ENCODE measurements at regions not wholly inside any gene's neighbourhood (a gene's known extent, or its start where the extent isn't known, plus 50 kb on each side); places are given as distances from the start of the nearest gene placed in this dataset.

DNA sequence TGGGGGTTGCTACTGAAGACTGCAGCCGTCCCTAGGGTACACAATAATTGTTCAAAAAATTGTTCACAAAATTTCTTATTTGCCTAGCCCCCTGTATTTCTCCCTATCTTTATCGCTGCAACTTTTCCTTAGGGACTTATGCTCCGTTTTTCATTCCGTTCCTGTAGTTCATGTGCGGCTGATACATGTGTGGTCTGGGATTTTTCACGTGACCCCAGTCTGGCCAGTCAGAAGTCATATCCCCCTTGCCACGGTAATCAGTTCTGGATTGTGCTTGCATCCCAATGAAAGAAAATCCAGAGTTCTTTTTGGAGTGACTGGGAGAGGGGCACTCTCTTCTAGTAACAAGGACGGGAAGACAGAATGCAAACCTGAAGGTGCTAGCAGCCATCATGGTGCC, 610.7 kb upstream of the C16orf82 start:
- TF ChIP-seq, protein P1, sequence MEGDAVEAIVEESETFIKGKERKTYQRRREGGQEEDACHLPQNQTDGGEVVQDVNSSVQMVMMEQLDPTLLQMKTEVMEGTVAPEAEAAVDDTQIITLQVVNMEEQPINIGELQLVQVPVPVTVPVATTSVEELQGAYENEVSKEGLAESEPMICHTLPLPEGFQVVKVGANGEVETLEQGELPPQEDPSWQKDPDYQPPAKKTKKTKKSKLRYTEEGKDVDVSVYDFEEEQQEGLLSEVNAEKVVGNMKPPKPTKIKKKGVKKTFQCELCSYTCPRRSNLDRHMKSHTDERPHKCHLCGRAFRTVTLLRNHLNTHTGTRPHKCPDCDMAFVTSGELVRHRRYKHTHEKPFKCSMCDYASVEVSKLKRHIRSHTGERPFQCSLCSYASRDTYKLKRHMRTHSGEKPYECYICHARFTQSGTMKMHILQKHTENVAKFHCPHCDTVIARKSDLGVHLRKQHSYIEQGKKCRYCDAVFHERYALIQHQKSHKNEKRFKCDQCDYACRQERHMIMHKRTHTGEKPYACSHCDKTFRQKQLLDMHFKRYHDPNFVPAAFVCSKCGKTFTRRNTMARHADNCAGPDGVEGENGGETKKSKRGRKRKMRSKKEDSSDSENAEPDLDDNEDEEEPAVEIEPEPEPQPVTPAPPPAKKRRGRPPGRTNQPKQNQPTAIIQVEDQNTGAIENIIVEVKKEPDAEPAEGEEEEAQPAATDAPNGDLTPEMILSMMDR (IDR thresholded peaks at IDR 0.05): no peak
- TF ChIP-seq, protein P2, sequence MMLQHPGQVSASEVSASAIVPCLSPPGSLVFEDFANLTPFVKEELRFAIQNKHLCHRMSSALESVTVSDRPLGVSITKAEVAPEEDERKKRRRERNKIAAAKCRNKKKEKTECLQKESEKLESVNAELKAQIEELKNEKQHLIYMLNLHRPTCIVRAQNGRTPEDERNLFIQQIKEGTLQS (CRISPR knock-in tag; conservative IDR thresholded peaks at IDR 0.05): no peak
- TF ChIP-seq RORB (CRISPR knock-in tag; IDR thresholded peaks at IDR 0.05) (no peak), GRHL2 (CRISPR knock-in tag; IDR thresholded peaks at IDR 0.05; ENCODE audit: insufficient replicate concordance, severe bottlenecking) (no peak), MXD4 (CRISPR knock-in tag; IDR thresholded peaks at IDR 0.05; ENCODE audit: borderline replicate concordance) (no peak), KAT7 (CRISPR knock-in tag; IDR thresholded peaks at IDR 0.05; ENCODE audit: borderline replicate concordance) (no peak)
- TF ChIP-seq, protein P3, sequence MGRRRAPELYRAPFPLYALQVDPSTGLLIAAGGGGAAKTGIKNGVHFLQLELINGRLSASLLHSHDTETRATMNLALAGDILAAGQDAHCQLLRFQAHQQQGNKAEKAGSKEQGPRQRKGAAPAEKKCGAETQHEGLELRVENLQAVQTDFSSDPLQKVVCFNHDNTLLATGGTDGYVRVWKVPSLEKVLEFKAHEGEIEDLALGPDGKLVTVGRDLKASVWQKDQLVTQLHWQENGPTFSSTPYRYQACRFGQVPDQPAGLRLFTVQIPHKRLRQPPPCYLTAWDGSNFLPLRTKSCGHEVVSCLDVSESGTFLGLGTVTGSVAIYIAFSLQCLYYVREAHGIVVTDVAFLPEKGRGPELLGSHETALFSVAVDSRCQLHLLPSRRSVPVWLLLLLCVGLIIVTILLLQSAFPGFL (CRISPR knock-in tag; IDR thresholded peaks at IDR 0.05; ENCODE audit: borderline replicate concordance): no peak
- TF ChIP-seq, protein P4, sequence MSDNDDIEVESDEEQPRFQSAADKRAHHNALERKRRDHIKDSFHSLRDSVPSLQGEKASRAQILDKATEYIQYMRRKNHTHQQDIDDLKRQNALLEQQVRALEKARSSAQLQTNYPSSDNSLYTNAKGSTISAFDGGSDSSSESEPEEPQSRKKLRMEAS (CRISPR knock-in tag; IDR thresholded peaks at IDR 0.05): no peak
- TF ChIP-seq, protein P5, sequence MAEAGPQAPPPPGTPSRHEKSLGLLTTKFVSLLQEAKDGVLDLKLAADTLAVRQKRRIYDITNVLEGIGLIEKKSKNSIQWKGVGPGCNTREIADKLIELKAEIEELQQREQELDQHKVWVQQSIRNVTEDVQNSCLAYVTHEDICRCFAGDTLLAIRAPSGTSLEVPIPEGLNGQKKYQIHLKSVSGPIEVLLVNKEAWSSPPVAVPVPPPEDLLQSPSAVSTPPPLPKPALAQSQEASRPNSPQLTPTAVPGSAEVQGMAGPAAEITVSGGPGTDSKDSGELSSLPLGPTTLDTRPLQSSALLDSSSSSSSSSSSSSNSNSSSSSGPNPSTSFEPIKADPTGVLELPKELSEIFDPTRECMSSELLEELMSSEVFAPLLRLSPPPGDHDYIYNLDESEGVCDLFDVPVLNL (CRISPR knock-in tag; IDR thresholded peaks at IDR 0.05; ENCODE audit: borderline replicate concordance, low read depth): no peak
